ENCODE measurements at regions not wholly inside any gene's neighbourhood (a gene's known extent, or its start where the extent isn't known, plus 50 kb on each side); places are given as distances from the start of the nearest gene placed in this dataset.
"Not testable (repeated sequence)": the region's sequence is repeated elsewhere in the genome, so short reads cannot be mapped to it uniquely, and the experiment has no call there.

- DNase-seq (ENCODE audit: low read depth in 2 of 2), result no peak
These were observed 705.6 kb upstream of the PHF14 start for GRCh38 chr7:10268034-10268433.

DNA sequence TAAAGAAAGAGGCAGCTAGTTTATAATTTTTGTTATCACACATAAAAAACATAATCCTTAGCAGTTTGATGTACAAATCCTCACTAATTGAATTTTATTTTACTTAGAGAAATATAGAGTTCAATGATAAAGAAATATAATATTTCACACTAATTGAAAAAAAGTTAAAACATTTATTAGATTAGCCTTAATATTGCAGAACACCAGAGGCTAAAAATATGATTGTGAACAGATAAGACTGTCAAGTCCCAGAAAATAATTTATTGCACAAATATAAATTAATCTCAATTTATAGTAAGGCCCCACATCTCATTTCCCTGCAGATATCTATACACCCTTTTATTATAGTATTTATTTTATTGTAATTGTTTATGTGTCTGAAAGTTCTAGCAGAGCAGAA lies 690.8 kb upstream of the PHF14 start:
- DNase-seq (ENCODE audit: low read depth in 2 of 2), result no peak

DNA sequence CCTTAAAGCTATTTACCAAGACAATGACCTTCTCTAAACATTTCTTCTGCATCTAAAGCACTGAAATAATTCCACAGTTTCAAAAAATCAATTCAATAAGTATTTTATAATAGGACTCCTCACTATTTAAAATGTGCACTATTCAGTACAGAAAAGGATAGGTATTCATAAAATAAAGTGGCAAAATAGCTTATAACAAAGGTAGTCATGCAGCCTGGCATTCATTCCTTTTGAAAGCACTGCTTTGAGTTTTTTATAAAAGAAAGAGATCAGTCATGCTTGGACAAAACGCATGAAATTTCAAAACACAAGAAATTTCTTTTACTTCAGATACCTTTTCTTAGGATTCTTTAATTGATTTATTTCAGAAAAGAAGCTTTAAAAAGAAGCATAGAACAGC lies 689.7 kb upstream of the PHF14 start:
- DNase-seq (ENCODE audit: low read depth in 2 of 2), result no peak

DNA sequence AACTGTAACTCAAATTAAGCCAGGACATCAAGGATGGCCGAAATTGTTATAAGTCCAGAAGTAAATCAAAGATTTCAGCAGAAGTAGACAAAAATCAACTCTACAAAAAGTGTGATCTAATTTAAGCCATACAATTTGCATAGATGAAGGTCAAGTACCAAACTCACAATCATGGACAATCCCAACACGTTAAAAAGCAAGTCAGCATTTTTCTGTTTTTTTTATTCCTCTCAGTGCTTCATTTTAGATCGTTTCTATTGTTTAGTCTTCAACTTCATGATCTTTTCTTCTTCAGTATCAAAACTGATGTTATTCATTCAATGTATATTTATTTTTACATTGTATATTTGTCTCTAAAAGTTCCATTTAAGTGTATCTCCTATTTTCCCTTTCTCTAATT lies 674.3 kb upstream of the PHF14 start:
- no peak for DNase-seq (ENCODE audit: low read depth in 2 of 2)

DNA sequence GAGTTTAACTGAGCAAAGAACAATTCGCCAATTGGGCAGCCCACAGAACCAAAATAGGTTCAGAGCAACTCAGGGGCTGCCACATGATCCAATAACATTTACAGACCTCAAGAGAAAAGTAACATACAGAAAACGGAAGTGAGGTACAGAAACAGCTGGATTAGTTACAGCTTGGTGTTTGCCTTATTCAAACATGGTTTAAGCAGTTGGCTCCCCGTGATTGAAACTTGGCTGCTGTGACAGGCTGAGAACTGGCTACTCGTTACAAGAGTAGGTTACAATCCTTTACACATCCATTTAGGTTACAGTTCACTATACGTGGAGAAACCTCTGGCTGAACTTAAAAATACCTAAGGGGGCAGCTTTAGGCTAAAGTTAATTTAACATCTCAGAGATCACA lies 673.1 kb upstream of the PHF14 start:
- no peak for DNase-seq (ENCODE audit: low read depth in 2 of 2)

DNA sequence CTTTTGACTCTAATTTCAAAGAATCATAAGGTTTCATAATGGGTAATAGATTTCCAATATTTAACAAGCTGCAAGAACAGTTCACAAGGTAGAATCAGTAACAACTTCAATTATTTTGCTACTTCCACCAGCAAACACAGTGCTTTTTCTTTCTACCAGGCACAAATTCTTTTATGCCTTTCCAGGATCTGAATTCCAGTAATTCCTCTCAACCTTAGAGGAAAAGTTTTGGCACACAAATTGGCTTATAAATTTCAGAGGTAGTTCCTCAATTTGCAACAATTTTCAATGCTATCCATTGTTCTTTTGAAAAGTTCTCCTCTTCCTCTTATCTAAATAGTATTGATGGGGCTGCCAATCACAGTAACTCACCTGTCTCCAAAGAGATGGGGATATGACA lies 665.4 kb upstream of the PHF14 start:
- no peak for DNase-seq (ENCODE audit: low read depth in 2 of 2)

DNA sequence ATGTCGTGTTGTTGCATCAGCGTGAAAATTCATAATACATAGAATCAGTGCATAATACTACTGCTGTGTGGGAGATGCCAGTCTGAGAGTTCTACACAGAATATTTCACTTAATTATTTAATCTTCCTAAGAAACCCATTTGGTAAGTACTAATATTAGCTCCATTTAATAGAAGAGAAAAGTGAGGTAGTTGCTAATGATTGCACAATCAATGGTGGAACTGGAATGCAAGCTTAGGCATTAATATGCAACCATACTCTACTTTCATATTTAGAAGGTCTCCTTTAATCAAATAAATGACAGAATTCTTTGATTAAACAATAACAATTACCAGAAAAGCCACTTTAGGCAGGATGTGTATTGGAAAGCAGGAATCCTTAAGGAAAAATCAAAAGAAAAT lies 660.7 kb upstream of the PHF14 start:
- DNase-seq (ENCODE audit: low read depth in 2 of 2), result no peak

GRCh38 chr7:10315881-10316280 lies 657.8 kb upstream of the PHF14 start:
- no peak for DNase-seq (ENCODE audit: low read depth in 2 of 2)

- no peak for DNase-seq (ENCODE audit: low read depth in 2 of 2)
These were observed 657.2 kb upstream of the PHF14 start for GRCh38 chr7:10316488-10316887.

- DNase-seq (ENCODE audit: low read depth in 2 of 2), result no peak
These were observed 648.3 kb upstream of the PHF14 start for GRCh38 chr7:10325395-10325794.

DNA sequence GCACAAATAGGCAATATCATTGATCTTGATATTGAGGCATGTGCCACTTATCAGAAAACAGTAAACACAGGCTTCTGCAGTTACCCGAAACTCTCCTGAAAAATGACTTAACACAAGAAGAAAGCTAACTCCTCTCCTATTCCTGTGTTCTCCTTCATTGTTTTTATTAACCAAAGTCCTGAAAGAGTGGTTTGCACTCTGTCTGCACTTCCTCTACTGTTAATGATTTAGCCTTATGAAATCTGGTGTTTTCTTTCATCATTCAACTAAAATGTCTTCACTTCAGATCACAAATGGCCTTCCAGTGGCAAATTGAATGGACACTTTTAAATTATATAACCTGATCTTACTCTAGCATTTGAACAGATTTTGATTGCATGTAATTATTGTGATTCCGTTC lies 630.6 kb upstream of the PHF14 start:
- no peak for DNase-seq (ENCODE audit: low read depth in 2 of 2)

GRCh38 chr7:10346032-10346431 lies 627.6 kb upstream of the PHF14 start:
- DNase-seq (ENCODE audit: low read depth in 2 of 2), result no peak

DNA sequence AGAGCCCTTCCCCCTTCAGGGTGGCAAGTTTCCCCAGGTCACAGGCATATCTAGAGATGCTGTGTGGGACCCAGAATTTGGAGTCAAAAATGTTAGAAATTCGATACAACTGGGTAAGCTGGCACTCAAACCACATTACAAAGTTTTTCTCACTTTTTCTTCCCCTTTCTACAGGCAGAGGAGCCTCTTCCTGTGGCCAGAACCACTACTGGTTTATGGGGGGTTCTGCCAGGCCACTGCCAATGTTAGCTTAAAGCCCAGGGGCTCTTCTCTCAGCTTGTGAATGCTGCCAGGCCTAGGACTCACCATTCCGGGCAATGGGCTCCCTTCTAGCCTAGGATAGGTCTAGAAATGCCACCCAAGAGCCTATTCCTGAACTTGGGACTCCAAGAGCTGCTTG lies 617.9 kb upstream of the PHF14 start:
- DNase-seq (ENCODE audit: low read depth in 2 of 2), result no peak

DNA sequence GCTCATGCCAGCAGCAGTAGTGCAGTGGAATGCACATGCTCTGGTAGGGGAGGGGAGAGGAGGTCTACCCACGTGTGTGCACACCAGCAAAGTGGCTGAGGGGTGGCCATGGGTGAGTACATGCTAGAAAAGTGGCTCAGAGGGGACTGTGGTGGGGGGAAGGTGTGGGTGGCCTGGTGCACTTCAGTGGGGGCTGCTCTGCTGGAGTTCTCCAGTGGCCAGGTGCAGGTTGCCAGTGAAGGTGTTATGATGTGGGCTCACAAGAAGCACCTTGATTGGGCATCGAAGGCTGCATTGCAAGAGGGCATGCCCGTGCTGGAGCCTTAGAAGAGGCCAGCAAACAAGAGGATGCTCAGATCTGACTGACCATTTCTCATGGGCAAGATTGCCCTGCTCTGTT lies 613.6 kb upstream of the PHF14 start:
- DNase-seq (ENCODE audit: low read depth in 2 of 2), result no peak

DNA sequence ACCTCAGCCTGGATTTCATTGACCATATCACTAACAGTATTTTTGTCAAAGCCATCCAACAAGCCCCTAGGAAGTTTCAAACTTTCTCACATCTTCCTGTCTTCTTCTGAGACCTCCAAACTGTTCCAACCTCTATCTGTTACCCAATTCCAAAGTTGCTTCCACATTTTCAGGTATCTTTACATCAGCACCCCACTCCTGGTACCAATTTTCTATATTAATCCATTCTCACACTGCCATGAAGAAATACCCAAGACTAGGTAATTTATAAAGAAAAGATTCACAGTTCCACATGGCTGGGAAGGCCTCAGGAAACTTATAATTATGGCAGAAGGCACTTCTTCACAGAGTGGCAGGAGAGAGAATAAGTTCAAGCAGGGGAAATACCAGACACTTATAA lies 571.9 kb upstream of the PHF14 start:
- no peak for DNase-seq (ENCODE audit: low read depth in 2 of 2)

- no peak for DNase-seq (ENCODE audit: low read depth in 2 of 2)
These were observed 561.2 kb upstream of the PHF14 start for GRCh38 chr7:10412422-10413019.

DNA sequence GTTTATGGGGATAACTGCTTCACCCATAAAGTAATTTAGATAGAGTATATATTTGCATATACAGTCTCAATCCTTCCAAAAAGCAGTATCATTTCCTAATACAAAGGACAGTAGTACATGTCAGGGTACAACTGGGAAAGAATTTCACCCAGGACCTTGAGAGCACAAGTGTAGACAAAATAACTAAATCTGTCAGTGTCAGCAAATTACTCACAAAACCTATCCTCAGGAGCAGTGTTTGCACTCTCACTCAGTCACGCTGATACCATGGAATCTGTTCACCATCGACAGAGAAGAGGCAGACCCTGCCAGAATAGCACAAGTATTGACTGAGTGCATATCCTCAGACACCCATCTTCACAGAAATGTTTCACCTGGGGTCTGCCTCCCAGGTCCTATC lies 554.7 kb upstream of the PHF14 start:
- DNase-seq (ENCODE audit: low read depth in 2 of 2), result no peak

- no peak for DNase-seq (ENCODE audit: low read depth in 2 of 2)
These were observed 544.6 kb upstream of the PHF14 start for GRCh38 chr7:10429031-10429430.

- no peak for DNase-seq (ENCODE audit: low read depth in 2 of 2)
These were observed 544.2 kb upstream of the PHF14 start for GRCh38 chr7:10429511-10429910.

DNA sequence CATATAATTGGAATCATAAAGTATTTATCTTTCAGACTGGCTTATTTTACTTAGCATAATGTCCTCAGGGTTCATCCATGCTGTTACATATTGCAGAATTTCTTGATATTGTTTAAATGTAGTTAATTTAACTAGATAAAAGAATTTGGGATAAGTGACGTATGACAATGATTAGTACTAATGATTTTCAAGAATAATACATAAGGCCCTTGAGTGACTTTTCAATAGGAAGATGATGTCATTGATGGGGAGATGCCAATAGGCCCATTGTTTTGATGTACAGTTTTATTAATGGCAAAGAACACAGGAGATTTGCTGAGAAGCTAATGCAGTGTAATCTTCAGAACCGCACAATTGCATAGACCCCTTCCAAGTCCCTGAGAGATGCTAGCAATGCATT lies 537.4 kb upstream of the PHF14 start:
- DNase-seq (ENCODE audit: low read depth in 2 of 2), result no peak

DNA sequence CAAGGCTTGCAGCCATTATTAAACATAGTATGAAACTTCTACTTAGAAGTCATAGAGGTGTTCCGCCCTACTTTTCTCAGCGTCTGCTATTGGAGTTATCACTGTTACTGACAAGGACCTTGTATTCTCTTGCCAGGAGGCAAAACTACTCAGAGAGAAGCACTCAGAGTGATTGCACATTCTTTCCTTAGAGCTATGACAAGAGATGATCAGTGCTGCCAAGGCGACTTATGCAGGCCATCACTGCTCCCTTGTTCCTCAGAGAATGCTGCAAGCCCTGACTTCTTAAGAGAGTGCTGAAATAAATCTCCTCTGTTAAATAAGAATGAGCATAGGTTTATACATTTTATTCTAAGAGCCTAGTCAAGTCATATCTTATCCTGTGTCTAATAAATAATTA lies 534.6 kb upstream of the PHF14 start:
- DNase-seq (ENCODE audit: low read depth in 2 of 2), result no peak

GRCh38 chr7:10455936-10456335 lies 517.7 kb upstream of the PHF14 start:
- DNase-seq (ENCODE audit: low read depth in 2 of 2), result no peak

- no peak for DNase-seq (ENCODE audit: low read depth in 2 of 2)
These were observed 513.2 kb upstream of the PHF14 start for GRCh38 chr7:10460474-10460873.

- no peak for DNase-seq (ENCODE audit: low read depth in 2 of 2)
These were observed 510.0 kb upstream of the PHF14 start for GRCh38 chr7:10463701-10464100.

DNA sequence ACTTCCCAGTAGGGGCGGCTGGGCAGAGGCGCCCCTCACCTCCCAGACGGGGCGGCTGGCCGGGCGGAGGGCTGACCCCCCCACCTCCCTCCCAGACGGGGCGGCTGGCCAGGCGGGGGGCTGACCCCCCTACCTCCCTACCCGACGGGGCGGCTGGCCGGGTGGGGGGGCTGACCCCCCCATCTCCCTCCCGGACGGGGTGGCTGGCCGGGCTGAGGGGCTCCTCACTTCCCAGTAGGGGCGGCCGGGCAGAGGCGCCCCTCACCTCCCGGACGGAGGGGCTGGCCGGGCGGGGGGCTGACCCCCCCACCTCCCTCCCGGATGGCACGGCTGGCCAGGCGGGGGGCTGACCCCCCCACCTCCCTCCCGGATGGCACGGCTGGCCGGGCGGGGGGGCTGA lies 508.1 kb upstream of the PHF14 start:
- DNase-seq (ENCODE audit: low read depth in 2 of 2), result not testable (repeated sequence)

Data from stimulated activated CD4-positive, alpha-beta T cell treated with anti-CD3 and anti-CD28 coated beads, Interleukin-12 subunit alpha, Interleukin-12 subunit beta, amount 100 ng/mL, for 24 hours (primary cell).